ENCODE measurements at regions not wholly inside any gene's neighbourhood (a gene's known extent, or its start where the extent isn't known, plus 50 kb on each side); places are given as distances from the start of the nearest gene placed in this dataset.

GRCh38 chr10:126787201-126787600 lies 116.7 kb upstream of the C10orf90 start:
- DNase-seq, result no peak

- no peak for DNase-seq
These were observed 109.9 kb upstream of the DOCK1 start for GRCh38 chr10:126795318-126795717.

GRCh38 chr10:126798649-126799048 lies 106.6 kb upstream of the DOCK1 start:
- DNase-seq, result no peak

GRCh38 chr10:126803394-126803793 lies 101.8 kb upstream of the DOCK1 start:
- no peak for DNase-seq

GRCh38 chr10:126804396-126804795 lies 100.8 kb upstream of the DOCK1 start:
- no peak for DNase-seq

GRCh38 chr10:126806498-126806897 lies 98.7 kb upstream of the DOCK1 start:
- no peak for DNase-seq

GRCh38 chr10:126806991-126807702 lies 98.1 kb upstream of the DOCK1 start:
- no peak for DNase-seq

GRCh38 chr10:126808103-126808502 lies 97.1 kb upstream of the DOCK1 start:
- DNase-seq, result no peak

GRCh38 chr10:126813432-126813831 lies 91.8 kb upstream of the DOCK1 start:
- DNase-seq, result no peak

GRCh38 chr10:126833542-126833941 lies 71.7 kb upstream of the DOCK1 start:
- DNase-seq, result no peak

GRCh38 chr10:126836009-126836408 lies 69.2 kb upstream of the DOCK1 start:
- no peak for DNase-seq

GRCh38 chr10:126838316-126838715 lies 66.9 kb upstream of the DOCK1 start:
- DNase-seq, result no peak

- DNase-seq, result no peak
These were observed 66.0 kb upstream of the DOCK1 start for GRCh38 chr10:126839094-126839761.

- DNase-seq, result no peak
These were observed 64.6 kb upstream of the DOCK1 start for GRCh38 chr10:126840576-126841135.

GRCh38 chr10:126841341-126841895 lies 63.8 kb upstream of the DOCK1 start:
- no peak for DNase-seq

GRCh38 chr10:126842356-126842755 lies 62.9 kb upstream of the DOCK1 start:
- no peak for DNase-seq

GRCh38 chr10:126842836-126843235 lies 62.4 kb upstream of the DOCK1 start:
- no peak for DNase-seq

- no peak for DNase-seq
These were observed 61.8 kb upstream of the DOCK1 start for GRCh38 chr10:126843299-126843934.

- DNase-seq, result no peak
These were observed 60.8 kb upstream of the DOCK1 start for GRCh38 chr10:126844406-126844805.

GRCh38 chr10:126846469-126846868 lies 58.8 kb upstream of the DOCK1 start:
- DNase-seq, result no peak

GRCh38 chr10:126846959-126847358 lies 58.3 kb upstream of the DOCK1 start:
- DNase-seq, result no peak

GRCh38 chr10:126847666-126848065 lies 57.6 kb upstream of the DOCK1 start:
- DNase-seq, result no peak

GRCh38 chr10:126849646-126850045 lies 55.6 kb upstream of the DOCK1 start:
- DNase-seq, result no peak
